Keratinocyte (primary cell): ENCODE measurements at regions not wholly inside any gene's neighbourhood (a gene's known extent, or its start where the extent isn't known, plus 50 kb on each side); places are given as distances from the start of the nearest gene placed in this dataset.

Source experiments
- DNase-seq: peaks from one replicate; pipeline ENCODE4 v3.0.0-alpha.2; 2011; ENCODE audit warnings: low read depth, missing footprints, low spot score
- FAIRE-seq: peaks from 2 replicates; lab custom pipeline; 2011; peaks lifted over from hg19 to GRCh38; lab: Jason Lieb, UNC
- H2AFZ ChIP-seq: 2 replicates; pipeline ENCODE4 v1.6.0; 2012; ENCODE audit warnings: low read length, control low read depth, inconsistent platforms; ENCODE audit not compliant: control insufficient read depth
- H3K27ac ChIP-seq: 2 replicates; pipeline ENCODE4 v1.5.1; 2011; ENCODE audit warnings: low read length; ENCODE audit not compliant: control insufficient read depth, insufficient read depth
- H3K27me3 ChIP-seq: 3 replicates; pipeline ENCODE4 v1.6.0; 2011; ENCODE audit warnings: low read length; ENCODE audit not compliant: control insufficient read depth, insufficient read depth; ENCODE audit errors: extremely low read depth
- H3K36me3 ChIP-seq, 2 experiments: 2 replicates in 1 of 2; 3 replicates in 1 of 2; pipeline ENCODE4 v1.5.1; 2011; ENCODE audit warnings: low read length in 2 of 2, mild to moderate bottlenecking in 1 of 2; ENCODE audit not compliant: control insufficient read depth in 2 of 2, insufficient read depth in 2 of 2; ENCODE audit errors: extremely low read depth in 1 of 2
- H3K4me1 ChIP-seq: 3 replicates; pipeline ENCODE4 v1.5.1; 2011; ENCODE audit warnings: low read length; ENCODE audit not compliant: control insufficient read depth, insufficient read depth; ENCODE audit errors: extremely low read depth
- H3K4me2 ChIP-seq: 3 replicates; pipeline ENCODE4 v1.6.0; 2011; ENCODE audit warnings: low read depth, low read length; ENCODE audit not compliant: control insufficient read depth, insufficient read depth; ENCODE audit errors: extremely low read depth
- H3K4me3 ChIP-seq, 3 experiments: fragments of 200-600 bp in 1 of 3; sonication (generic) in 1 of 3; 2 replicates in 2 of 3; 3 replicates in 1 of 3; pipeline ENCODE4 v1.5.1; 2011 to 2016; ENCODE audit warnings: low read length in 3 of 3, mild to moderate bottlenecking in 3 of 3, control low read depth in 2 of 3, inconsistent platforms in 1 of 3, low read depth in 1 of 3, mixed read lengths in 1 of 3, mixed run types in 1 of 3, moderate library complexity in 1 of 3; ENCODE audit not compliant: control insufficient read depth in 2 of 3, insufficient read depth in 2 of 3; ENCODE audit errors: extremely low read depth in 1 of 3
- H3K79me2 ChIP-seq: 2 replicates; pipeline ENCODE4 v1.6.0; 2012; ENCODE audit warnings: low read length; ENCODE audit not compliant: control insufficient read depth, insufficient read depth
- H3K9ac ChIP-seq: 3 replicates; pipeline ENCODE4 v1.6.0; 2011; ENCODE audit warnings: low read length; ENCODE audit not compliant: control insufficient read depth, insufficient read depth; ENCODE audit errors: extremely low read depth
- H3K9me1 ChIP-seq: 3 replicates; pipeline ENCODE4 v1.6.0; 2011; ENCODE audit warnings: low read length; ENCODE audit not compliant: control insufficient read depth, insufficient read depth; ENCODE audit errors: extremely low read depth
- H3K9me3 ChIP-seq: 2 replicates; pipeline ENCODE4 v1.5.1; 2012; ENCODE audit warnings: low read depth, low read length; ENCODE audit not compliant: control insufficient read depth
- H4K20me1 ChIP-seq: 3 replicates; pipeline ENCODE4 v1.6.0; 2011; ENCODE audit warnings: low read length; ENCODE audit not compliant: control insufficient read depth, insufficient read depth; ENCODE audit errors: extremely low read depth
- EZH2 ChIP-seq: IDR thresholded peaks from one replicate; pipeline ENCODE4 v1.6.1; 2012; ENCODE audit warnings: inconsistent platforms, mild to moderate bottlenecking, low read length, moderate library complexity
- dilution Hi-C: fragments of 300-500 bp; cut with MboI; formaldehyde crosslinking; loops from one replicate; pipeline ENCODE4 v1.7.0; 2020; ENCODE audit warnings: low sequenced_read_pairs; ENCODE audit not compliant: extremely low pct_ligation_motif_present
- TF ChIP-seq, protein P1 (sequence below), 3 experiments: IDR thresholded peaks in 1 of 3; conservative IDR thresholded peaks in 1 of 3; optimal IDR thresholded peaks in 1 of 3; 2 replicates in 2 of 3; 3 replicates in 1 of 3; pipeline versions ENCODE3 to v1.5.1; 2011; ENCODE audit warnings: low read length in 3 of 3, mild to moderate bottlenecking in 3 of 3, moderate library complexity in 2 of 3, control low read depth in 1 of 3, inconsistent platforms in 1 of 3; ENCODE audit not compliant: insufficient read depth in 2 of 3; ENCODE audit errors: extremely low read depth in 1 of 3

DNA sequence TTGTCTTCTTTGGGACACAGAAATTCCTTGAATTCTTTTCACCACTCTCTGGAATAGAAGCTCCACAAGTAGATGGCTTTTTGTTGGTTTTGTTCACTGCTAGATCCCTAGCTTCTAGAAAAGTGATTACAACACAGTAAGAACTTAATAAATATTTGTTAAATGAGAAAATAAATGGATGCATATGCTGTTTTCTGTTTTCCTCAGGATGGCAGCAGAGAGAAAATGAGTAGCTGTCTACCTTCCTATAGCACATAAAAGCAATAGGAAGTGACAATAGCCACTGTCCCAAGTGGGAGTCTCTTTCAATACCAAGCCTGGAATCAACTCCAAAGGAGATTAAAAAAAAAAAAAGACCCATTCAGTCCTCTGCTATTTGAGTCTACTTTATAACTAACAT is 100.6 kb upstream of the NREP start:
- DNase-seq (no peak), FAIRE-seq (no peak)
- dilution Hi-C loops = no loop called here
- no peak for TF ChIP-seq EZH2
- TF ChIP-seq, protein P1, sequence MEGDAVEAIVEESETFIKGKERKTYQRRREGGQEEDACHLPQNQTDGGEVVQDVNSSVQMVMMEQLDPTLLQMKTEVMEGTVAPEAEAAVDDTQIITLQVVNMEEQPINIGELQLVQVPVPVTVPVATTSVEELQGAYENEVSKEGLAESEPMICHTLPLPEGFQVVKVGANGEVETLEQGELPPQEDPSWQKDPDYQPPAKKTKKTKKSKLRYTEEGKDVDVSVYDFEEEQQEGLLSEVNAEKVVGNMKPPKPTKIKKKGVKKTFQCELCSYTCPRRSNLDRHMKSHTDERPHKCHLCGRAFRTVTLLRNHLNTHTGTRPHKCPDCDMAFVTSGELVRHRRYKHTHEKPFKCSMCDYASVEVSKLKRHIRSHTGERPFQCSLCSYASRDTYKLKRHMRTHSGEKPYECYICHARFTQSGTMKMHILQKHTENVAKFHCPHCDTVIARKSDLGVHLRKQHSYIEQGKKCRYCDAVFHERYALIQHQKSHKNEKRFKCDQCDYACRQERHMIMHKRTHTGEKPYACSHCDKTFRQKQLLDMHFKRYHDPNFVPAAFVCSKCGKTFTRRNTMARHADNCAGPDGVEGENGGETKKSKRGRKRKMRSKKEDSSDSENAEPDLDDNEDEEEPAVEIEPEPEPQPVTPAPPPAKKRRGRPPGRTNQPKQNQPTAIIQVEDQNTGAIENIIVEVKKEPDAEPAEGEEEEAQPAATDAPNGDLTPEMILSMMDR (optimal IDR thresholded peaks at IDR 0.05 in 1 of 3, IDR thresholded peaks at IDR 0.05 in 1 of 3, conservative IDR thresholded peaks at IDR 0.05 in 1 of 3; ENCODE audit: extremely low read depth in 1 of 3, insufficient read depth in 2 of 3, low read length in 3 of 3) = no peak
- Histone ChIP-seq H3K27me3 (no peaks in the 10 kb centered on the region), H3K4me3 (no peak overlapping the region), H3K36me3 (no peaks in the 10 kb centered on the region), H3K27ac (no peak overlapping the region), H3K79me2 (no peaks in the 10 kb centered on the region), H3K4me1 (no peaks in the 10 kb centered on the region), H3K9ac (no peak overlapping the region), H3K9me1 (no peaks in the 10 kb centered on the region), H4K20me1 (no peaks in the 10 kb centered on the region), H3K9me3 (no peaks in the 10 kb centered on the region), H2AFZ (no peak overlapping the region), H3K4me2 (no peak overlapping the region)

DNA sequence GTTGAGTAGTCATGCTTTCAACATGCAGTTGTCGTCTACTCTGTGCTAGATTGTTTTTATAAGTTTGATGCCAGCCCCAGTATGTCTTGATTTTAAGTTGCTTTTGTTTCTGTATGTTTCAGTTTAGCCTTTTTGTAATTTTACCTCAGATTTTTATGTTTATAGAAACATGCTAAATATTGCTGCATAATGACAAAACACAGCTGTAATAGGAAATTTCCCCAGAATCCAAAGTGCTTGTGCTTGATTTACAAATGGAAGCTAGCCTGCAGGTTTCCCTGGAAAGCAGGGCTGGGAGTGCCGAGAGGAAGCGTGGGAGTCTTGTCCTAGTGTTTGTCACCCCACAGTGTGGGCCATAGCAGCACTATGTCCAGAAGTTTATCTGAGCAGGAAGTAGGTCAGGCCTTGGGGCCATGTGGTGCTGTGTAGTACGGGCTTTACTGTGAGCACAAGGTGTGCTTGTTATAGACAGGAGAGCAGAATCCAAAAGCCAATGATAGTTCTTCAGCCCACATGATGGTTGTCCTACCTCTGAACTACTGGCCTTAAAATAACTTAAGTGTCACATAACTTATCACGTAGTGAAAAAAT is 100.0 kb upstream of the NREP start:
- Histone ChIP-seq H3K79me2 (no peaks in the 10 kb centered on the region), H3K27ac (no peak overlapping the region), H4K20me1 (no peaks in the 10 kb centered on the region), H3K4me3 (no peak overlapping the region), H3K4me1 (peaks cover 3% of the 10 kb centered on the region), H3K9ac (no peak overlapping the region), H2AFZ (no peak overlapping the region), H3K36me3 (no peaks in the 10 kb centered on the region), H3K27me3 (no peaks in the 10 kb centered on the region), H3K4me2 (no peak overlapping the region), H3K9me3 (no peaks in the 10 kb centered on the region), H3K9me1 (no peaks in the 10 kb centered on the region)
- dilution Hi-C loops = no loop called here
- TF ChIP-seq, protein P1 (optimal IDR thresholded peaks at IDR 0.05 in 1 of 3, IDR thresholded peaks at IDR 0.05 in 1 of 3, conservative IDR thresholded peaks at IDR 0.05 in 1 of 3; ENCODE audit: extremely low read depth in 1 of 3, insufficient read depth in 2 of 3, low read length in 3 of 3) = no peak
- no peak for TF ChIP-seq EZH2
- FAIRE-seq (no peak), DNase-seq (no peak)
